Muscle of leg (tissue), 3 donors: ENCODE measurements at regions not wholly inside any gene's neighbourhood (a gene's known extent, or its start where the extent isn't known, plus 50 kb on each side); places are given as distances from the start of the nearest gene placed in this dataset.
A peak's percentile ranks its signal among the peaks of the same experiment; 100 is the strongest.

Experiments used
- DNase-seq: peaks from one replicate; pipeline ENCODE4 v3.0.0; 2013
- H3K27ac ChIP-seq: one replicate; pipeline ENCODE4 v1.5.1; 2013; ENCODE audit warnings: mild to moderate bottlenecking, low read length, control low read depth
- H3K27me3 ChIP-seq: one replicate; pipeline ENCODE4 v1.6.1; 2013; ENCODE audit warnings: low read length; ENCODE audit not compliant: control insufficient read depth, insufficient read depth
- H3K36me3 ChIP-seq: one replicate; pipeline ENCODE4 v1.6.1; 2013; ENCODE audit warnings: low read length; ENCODE audit not compliant: control insufficient read depth, insufficient read depth
- H3K4me1 ChIP-seq: one replicate; pipeline ENCODE4 v1.6.1; 2013; ENCODE audit warnings: low read length; ENCODE audit not compliant: control insufficient read depth, insufficient read depth
- H3K4me3 ChIP-seq: one replicate; pipeline ENCODE4 v1.5.1; 2013; ENCODE audit warnings: low read length, control low read depth
- H3K9me3 ChIP-seq: replicated peaks from 2 replicates; pipeline ENCODE4 v1.6.1; 2013; ENCODE audit warnings: low read depth, low read length; ENCODE audit not compliant: control insufficient read depth
- WGBS: methylation state at CpG from one replicate; pipeline ENCODE4 v1.1.5; 2013; ENCODE audit warnings: missing lambda C conversion rate; ENCODE audit not compliant: insufficient coverage; 5-methylcytosine and 5-hydroxymethylcytosine counted together

DNA sequence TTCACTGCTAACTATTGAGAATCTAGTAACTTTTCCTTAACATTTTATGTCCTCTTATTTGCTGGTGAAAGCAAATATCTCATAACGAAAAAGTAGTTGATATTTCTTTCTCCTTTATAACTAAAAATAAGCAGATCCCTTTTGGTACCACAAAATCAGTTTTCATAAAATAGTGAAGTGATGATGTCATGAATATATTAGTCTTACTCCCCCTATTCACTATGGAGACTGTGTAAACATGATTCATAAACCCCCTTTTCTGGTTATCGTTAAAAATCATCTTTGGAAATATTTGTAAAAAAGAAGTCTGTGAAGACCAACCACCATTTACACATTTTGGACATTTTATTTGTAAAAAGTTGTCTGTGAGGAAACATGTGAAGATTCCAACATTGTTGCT is 734.9 kb downstream of the NUP35 start:
- Histone ChIP-seq H3K36me3 (no peaks in the 10 kb centered on the region), H3K4me3 (no peak overlapping the region), H3K4me1 (no peaks in the 10 kb centered on the region), H3K27me3 (no peaks in the 10 kb centered on the region), H3K9me3 (no peaks in the 10 kb centered on the region), H3K27ac (no peak overlapping the region)
- no peak for DNase-seq
- no CpG with 5 or more reads among the region's 2 CpGs for WGBS

DNA sequence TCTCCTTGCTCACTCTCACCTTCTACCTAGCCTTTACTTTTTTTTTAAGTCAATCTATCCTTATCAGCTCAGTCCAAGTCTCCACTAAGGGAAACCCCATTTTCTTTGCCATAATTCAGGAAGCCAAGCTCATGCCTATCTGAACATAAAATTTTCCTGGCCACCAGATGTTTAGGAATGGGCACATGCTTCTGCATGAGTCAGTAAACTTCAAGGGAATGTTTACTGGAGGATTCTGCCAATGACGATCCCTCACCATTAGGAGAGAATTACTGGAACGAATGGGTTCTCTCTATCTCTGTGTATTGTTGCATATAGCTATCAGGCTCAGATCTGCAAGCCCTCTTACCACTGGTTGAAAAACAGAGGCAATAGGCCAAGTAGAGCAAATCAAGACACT is 731.7 kb upstream of the ZNF804A start:
- DNase-seq: no peak
- Histone ChIP-seq H3K36me3 (no peaks in the 10 kb centered on the region), H3K4me3 (no peak overlapping the region), H3K4me1 (no peaks in the 10 kb centered on the region), H3K27me3 (no peaks in the 10 kb centered on the region), H3K27ac (no peak overlapping the region), H3K9me3 (no peaks in the 10 kb centered on the region)
- WGBS: 80% methylated on average over 1 of the region's 2 CpGs

DNA sequence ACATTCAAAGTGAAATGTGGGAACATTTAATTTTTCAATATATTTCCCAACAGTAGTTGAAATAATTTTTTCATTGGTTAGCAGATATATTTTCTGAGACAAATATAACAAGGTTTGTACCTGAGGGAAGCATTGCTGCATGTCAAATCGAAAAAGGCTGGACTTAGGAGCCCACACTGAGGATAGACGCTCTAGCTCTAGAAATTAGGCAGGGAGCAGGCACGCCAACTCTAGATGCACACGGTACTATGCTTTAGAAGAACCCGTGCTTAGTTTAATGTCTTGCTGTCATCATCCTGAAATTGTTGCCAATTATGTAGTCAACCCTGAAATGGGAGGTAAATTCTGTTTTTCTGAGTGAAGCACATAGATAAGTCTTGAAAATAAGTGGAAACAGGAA is 731.1 kb upstream of the ZNF804A start:
- H3K4me3 ChIP-seq: no peak overlapping the region
- WGBS: 59% methylated on average over 4 of the region's 5 CpGs
- H3K27me3 ChIP-seq: no peaks in the 10 kb centered on the region

DNA sequence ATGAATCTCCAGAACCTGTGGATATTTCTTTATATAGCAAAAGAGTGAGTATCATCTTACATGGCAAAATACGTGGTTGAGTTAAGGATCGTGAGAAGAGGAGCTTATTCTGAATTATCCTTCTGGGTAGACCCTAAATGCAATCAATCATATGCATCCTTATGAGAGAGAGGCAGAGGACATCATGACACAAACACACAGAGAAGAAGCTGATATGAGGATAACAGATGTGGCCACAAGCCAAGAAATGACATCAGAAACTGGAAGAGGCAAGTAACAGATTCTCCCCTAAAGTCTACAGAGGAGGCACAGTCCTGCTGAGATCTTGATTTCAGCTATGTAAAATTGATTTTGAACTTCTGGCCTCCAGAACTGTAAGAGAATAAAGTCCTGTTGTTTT is 730.2 kb upstream of the ZNF804A start:
- Histone ChIP-seq H3K36me3 (no peaks in the 10 kb centered on the region), H3K27me3 (no peaks in the 10 kb centered on the region), H3K4me1 (no peaks in the 10 kb centered on the region), H3K27ac (no peak overlapping the region), H3K4me3 (no peak overlapping the region), H3K9me3 (no peaks in the 10 kb centered on the region)
- DNase-seq: peak; percentile 30
- no CpG with 5 or more reads among the region's 2 CpGs for WGBS

More for the DNA sequence above, 731.1 kb upstream of the ZNF804A start:
- H3K4me1 ChIP-seq: no peaks in the 10 kb centered on the region
- no peaks in the 10 kb centered on the region for H3K36me3 ChIP-seq
- no peak for DNase-seq
- no peak overlapping the region for H3K27ac ChIP-seq
- no peaks in the 10 kb centered on the region for H3K9me3 ChIP-seq

DNA sequence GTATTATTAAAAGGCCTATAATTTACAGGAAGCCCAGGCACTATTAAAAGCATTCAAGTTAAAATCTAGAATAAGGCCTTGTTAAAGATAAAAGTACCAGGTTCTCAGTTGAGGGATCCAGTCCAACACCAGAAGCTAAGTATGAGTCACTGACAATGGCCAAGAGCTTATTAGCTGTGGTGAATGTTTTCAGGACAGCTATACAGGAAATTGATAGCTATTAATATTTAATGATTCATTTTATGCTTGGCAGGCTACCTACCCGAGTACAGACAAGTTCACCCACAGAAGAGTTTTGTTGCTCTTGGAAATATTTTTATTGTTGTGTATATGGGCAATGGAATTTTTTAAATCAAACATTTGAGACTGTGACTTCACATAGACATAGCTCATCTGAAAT is 729.6 kb upstream of the ZNF804A start:
- Histone ChIP-seq H3K36me3 (no peaks in the 10 kb centered on the region), H3K4me3 (no peak overlapping the region), H3K27me3 (no peaks in the 10 kb centered on the region), H3K9me3 (no peaks in the 10 kb centered on the region), H3K4me1 (no peaks in the 10 kb centered on the region), H3K27ac (no peak overlapping the region)
- peak; percentile 5 for DNase-seq
- WGBS: no CpG with 5 or more reads among the region's 1 CpG

DNA sequence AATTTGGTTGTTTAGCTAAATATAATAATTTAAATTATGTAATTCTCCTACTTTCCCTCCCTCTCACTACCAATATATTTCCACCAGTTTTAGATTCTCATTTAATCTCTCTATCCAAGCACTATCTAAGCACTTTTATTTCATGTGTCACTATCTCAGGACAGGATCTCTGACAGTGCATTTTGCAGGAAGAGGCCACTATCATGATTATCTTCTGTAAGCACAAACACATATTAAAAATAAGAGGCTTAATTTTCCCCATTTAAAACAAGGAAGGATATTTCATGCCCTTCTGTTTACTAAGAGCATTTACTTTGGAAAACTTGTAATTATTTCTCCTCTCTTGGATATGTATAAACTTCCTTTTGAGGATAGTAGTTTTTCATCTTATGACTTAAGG is 726.2 kb upstream of the ZNF804A start:
- Histone ChIP-seq H3K36me3 (no peaks in the 10 kb centered on the region), H3K27ac (no peak overlapping the region), H3K4me3 (no peak overlapping the region), H3K9me3 (no peaks in the 10 kb centered on the region), H3K4me1 (no peaks in the 10 kb centered on the region), H3K27me3 (no peaks in the 10 kb centered on the region)
- no peak for DNase-seq

DNA sequence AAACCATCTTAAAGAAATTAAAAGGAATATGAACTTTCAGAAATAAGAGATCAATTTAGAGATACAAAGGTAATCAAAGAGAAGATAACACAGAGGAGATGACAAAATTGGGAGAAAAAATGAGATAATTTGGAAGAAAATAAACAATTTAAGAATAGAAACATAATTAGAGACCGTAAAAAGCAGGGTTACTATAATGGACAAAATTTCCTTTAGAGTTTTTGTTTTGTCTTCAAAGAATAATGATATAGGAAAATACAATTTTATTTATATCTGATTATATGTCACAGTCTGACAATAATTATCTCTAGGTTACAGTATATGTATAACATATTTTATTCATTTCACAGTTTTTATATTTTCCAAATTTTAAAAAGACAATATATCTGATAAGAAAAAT is 716.4 kb upstream of the ZNF804A start:
- no peak for DNase-seq
- no peaks in the 10 kb centered on the region for H3K27me3 ChIP-seq
- no peaks in the 10 kb centered on the region for H3K36me3 ChIP-seq
- H3K9me3 ChIP-seq: peaks cover 3% of the 10 kb centered on the region
- WGBS: no CpG with 5 or more reads among the region's 1 CpG
- no peak overlapping the region for H3K27ac ChIP-seq
- no peaks in the 10 kb centered on the region for H3K4me1 ChIP-seq
- H3K4me3 ChIP-seq: no peak overlapping the region

DNA sequence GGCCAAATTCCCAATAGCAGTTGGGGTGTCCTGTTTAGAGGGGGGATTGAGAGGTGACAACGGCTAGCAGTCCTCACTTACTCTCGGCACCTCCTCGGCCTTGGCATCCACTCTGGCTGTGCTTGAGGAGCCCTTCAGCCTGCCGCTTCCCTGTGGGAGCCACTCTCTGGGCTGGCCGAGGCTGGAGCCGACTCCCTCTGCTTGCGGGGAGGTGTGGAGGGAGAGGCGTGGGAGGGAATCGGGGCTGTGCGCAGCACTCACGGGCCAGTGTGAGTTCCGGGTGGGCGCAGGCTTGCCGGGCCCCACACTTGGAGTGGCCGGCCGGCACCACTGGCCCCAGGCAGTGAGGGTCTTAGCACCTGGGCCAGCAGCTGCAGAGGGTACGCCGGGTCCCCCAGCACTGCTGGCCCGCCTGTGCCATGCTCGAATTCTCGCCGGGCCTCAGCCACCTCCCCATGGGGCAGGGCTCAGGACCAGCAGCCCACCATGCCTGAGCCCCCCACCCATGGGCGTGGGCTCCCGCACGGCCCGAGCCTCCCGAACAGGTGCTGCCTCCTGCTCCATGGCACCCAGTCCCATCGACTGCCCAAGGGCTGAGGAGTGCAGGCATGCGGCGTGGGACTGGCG is 705.9 kb upstream of the ZNF804A start:
- 95% methylated on average over 21 of the region's 31 CpGs for WGBS
- Histone ChIP-seq H3K36me3 (no peaks in the 10 kb centered on the region), H3K9me3 (peaks cover 5% of the 10 kb centered on the region), H3K4me3 (no peak overlapping the region), H3K27ac (no peak overlapping the region), H3K4me1 (no peaks in the 10 kb centered on the region), H3K27me3 (no peaks in the 10 kb centered on the region)
- DNase-seq: no peak

DNA sequence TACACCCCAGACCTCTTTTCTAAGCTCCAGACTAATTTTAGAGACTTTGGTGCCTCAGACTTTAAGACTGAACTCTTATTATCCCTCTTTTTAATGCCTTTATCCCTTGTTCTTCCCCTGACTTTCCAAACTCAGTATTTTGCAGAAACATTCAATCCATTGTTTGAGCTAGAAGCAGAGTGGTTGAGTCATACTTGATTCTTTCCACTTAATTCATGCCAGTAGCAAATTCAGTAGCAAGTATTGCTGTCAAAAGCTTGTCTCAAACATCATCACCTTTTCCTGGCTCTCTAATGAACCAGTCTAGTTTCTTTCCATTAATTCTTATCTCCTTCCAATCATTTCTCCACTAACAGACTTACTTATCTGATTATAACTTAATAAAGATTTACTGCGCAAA is 699.7 kb upstream of the ZNF804A start:
- Histone ChIP-seq H3K4me1 (no peaks in the 10 kb centered on the region), H3K4me3 (no peak overlapping the region), H3K27me3 (no peaks in the 10 kb centered on the region), H3K36me3 (no peaks in the 10 kb centered on the region), H3K9me3 (no peaks in the 10 kb centered on the region), H3K27ac (no peak overlapping the region)
- peak; percentile 1 for DNase-seq
- WGBS: no CpG with 5 or more reads among the region's 1 CpG

DNA sequence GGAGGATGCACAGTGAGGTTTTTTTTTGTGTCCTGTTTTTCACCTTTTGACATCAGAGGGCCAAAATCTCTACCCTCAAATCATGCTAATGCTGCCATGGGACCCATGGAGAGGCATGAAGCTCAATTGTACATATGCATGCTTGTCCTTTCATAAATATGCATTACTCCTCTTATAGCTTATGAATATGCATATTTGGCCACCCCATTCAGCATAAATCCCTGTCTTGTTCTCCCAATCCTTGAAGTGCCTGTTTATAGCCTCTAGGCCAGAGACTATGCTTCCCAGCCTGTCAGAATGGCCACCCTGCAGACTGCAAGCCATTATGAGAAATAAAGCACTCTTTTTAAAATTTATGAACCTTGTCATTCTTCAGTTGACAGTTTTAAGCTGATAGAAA is 696.4 kb upstream of the ZNF804A start:
- H3K9me3 ChIP-seq: no peaks in the 10 kb centered on the region
- no peaks in the 10 kb centered on the region for H3K27me3 ChIP-seq
- H3K36me3 ChIP-seq: no peaks in the 10 kb centered on the region
- H3K4me3 ChIP-seq: no peak overlapping the region
- no peak for DNase-seq
- no peak overlapping the region for H3K27ac ChIP-seq
- no peaks in the 10 kb centered on the region for H3K4me1 ChIP-seq

DNA sequence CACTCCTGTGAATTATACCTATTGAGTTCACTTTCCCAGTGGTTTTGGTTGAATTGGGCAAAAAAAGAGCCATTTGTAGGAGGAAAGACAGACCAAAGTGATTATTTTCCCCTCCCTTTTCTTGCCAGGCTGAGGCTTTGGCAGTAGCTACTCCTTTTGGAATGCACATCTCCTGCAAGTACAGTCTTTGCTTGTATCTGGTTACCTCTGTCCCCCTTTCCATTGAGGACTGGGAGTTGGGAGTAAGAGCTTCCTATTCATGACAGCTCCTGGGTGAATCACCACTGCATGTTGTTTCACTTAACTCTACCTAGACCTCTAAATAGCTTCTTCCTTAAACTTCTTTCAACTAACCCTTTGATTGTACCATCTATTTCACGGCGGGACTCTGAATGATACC is 695.3 kb upstream of the ZNF804A start:
- DNase-seq: no peak
- no peaks in the 10 kb centered on the region for H3K27me3 ChIP-seq
- H3K4me1 ChIP-seq: no peaks in the 10 kb centered on the region
- no peak overlapping the region for H3K4me3 ChIP-seq
- WGBS: no CpG with 5 or more reads among the region's 2 CpGs
- H3K27ac ChIP-seq: no peak overlapping the region
- no peaks in the 10 kb centered on the region for H3K9me3 ChIP-seq
- H3K36me3 ChIP-seq: no peaks in the 10 kb centered on the region
